HepG2 (cell line): ENCODE measurements at regions not wholly inside any gene's neighbourhood (a gene's known extent, or its start where the extent isn't known, plus 50 kb on each side); places are given as distances from the start of the nearest gene placed in this dataset.

Source experiments
- ATAC-seq: fragments of 200-7000 bp; cut with Tn5 transposase; 3 replicates; pipeline ENCODE4 v1.9.1; 2020; ENCODE audit warnings: mild to moderate bottlenecking, moderate library complexity
- BruUV-seq: library from RNA; stranded (reverse); fragments of 400-500 nt; replicated peaks from 2 replicates; lab custom pipeline; 2021; lab: Mats Ljungman, UMichigan
- CTCF ChIA-PET: fragments of 300-600 bp; formaldehyde crosslinking; extraction: SDS; loops from one replicate; lab custom pipeline; 2021; ENCODE audit warnings: low total read pairs, inconsistent platforms, low intra/inter-chr PET ratio; lab: Yijun Ruan, JAX
- POLR2A ChIA-PET: fragments of 350-600 bp; sonication (Branson Sonifier 250); formaldehyde crosslinking; loops from one replicate; lab custom pipeline; 2020; ENCODE audit warnings: antibody characterized with exemption, inconsistent platforms; lab: Yijun Ruan, JAX
- DNase-seq: peaks from one replicate; pipeline ENCODE4 v3.0.0-alpha.2; 2015; ENCODE audit warnings: low spot score
- FAIRE-seq: peaks from 3 replicates; lab custom pipeline; 2011; peaks lifted over from hg19 to GRCh38; lab: Jason Lieb, UNC
- H2AFZ ChIP-seq: one replicate; pipeline ENCODE4 v1.6.1; 2011; ENCODE audit warnings: low read length, inconsistent platforms
- H3K27ac ChIP-seq: fragments of 300-600 bp; 3 replicates; pipeline ENCODE4 v1.8.0; 2011; ENCODE audit warnings: mixed run types, mild to moderate bottlenecking, mixed read lengths, low read length, inconsistent platforms; ENCODE audit not compliant: insufficient read depth; ENCODE audit errors: extremely low read length
- H3K27me3 ChIP-seq, 2 experiments: fragments of 200-600 bp in 1 of 2; 2 replicates in 1 of 2; 3 replicates in 1 of 2; pipeline versions ENCODE4 v1.6.0 to v1.8.0; 2011; ENCODE audit warnings: low read length in 2 of 2, mild to moderate bottlenecking in 2 of 2, moderate library complexity in 2 of 2, inconsistent platforms in 1 of 2; ENCODE audit not compliant: insufficient read depth in 2 of 2, control insufficient read depth in 1 of 2
- H3K36me3 ChIP-seq, 2 experiments: fragments of 200-600 bp in 1 of 2; replicated peaks in 1 of 2; 2 replicates in 1 of 2; 3 replicates in 1 of 2; pipeline versions ENCODE4 v1.5.1 to v1.8.0; 2011; ENCODE audit warnings: low read length in 2 of 2, inconsistent platforms in 1 of 2; ENCODE audit not compliant: insufficient read depth in 2 of 2, control insufficient read depth in 1 of 2
- H3K4me1 ChIP-seq: 2 replicates; pipeline ENCODE4 v1.5.1; 2012; ENCODE audit warnings: low read length, inconsistent platforms; ENCODE audit not compliant: insufficient read depth
- H3K4me2 ChIP-seq: 2 replicates; pipeline ENCODE4 v1.6.0; 2011; ENCODE audit warnings: low read depth, low read length, inconsistent platforms
- H3K4me3 ChIP-seq, 3 experiments: fragments of 200-600 bp in 1 of 3; sonication (generic), shearing (Covaris generic) in 1 of 3; replicated peaks in 1 of 3; 2 replicates each; pipeline ENCODE4 v1.5.1; 2011 to 2016; ENCODE audit warnings: low read length in 3 of 3, inconsistent platforms in 2 of 3, low read depth in 2 of 3, mild to moderate bottlenecking in 2 of 3, control low read depth in 1 of 3, mixed read lengths in 1 of 3; ENCODE audit not compliant: insufficient read depth in 1 of 3
- H3K79me2 ChIP-seq: one replicate; pipeline ENCODE4 v1.6.1; 2011; ENCODE audit warnings: low read length, inconsistent platforms; ENCODE audit not compliant: insufficient read depth
- H3K9ac ChIP-seq: 2 replicates; pipeline ENCODE4 v1.6.0; 2011; ENCODE audit warnings: mild to moderate bottlenecking, low read depth, low read length, inconsistent platforms; ENCODE audit not compliant: insufficient read depth
- H3K9me3 ChIP-seq: 2 replicates; pipeline ENCODE4 v1.5.1; 2012; ENCODE audit warnings: mild to moderate bottlenecking, low read length
- H4K20me1 ChIP-seq: 2 replicates; pipeline ENCODE4 v1.6.0; 2011; ENCODE audit warnings: inconsistent platforms, mild to moderate bottlenecking, low read length, moderate library complexity; ENCODE audit not compliant: insufficient read depth
- ATF6 ChIP-seq: sonication (generic); formaldehyde crosslinking; conservative IDR thresholded peaks from 2 replicates; pipeline ENCODE4 v1.4.0; 2020; ENCODE audit warnings: missing genetic modification reagents
- CERS6 ChIP-seq: sonication (generic); formaldehyde crosslinking; IDR thresholded peaks from 2 replicates; pipeline ENCODE4 v1.5.0; 2020; ENCODE audit warnings: missing genetic modification reagents
- MLLT10 ChIP-seq: sonication (generic); formaldehyde crosslinking; IDR thresholded peaks from 2 replicates; pipeline ENCODE4 v1.4.0; 2020; ENCODE audit warnings: missing genetic modification reagents
- POGZ ChIP-seq: sonication (generic); formaldehyde crosslinking; IDR thresholded peaks from 2 replicates; pipeline ENCODE4 v1.4.0; 2020; ENCODE audit warnings: mild to moderate bottlenecking, missing genetic modification reagents
- ZNF160 ChIP-seq: sonication (generic); formaldehyde crosslinking; IDR thresholded peaks from 2 replicates; pipeline ENCODE4 v1.8.0; 2022; ENCODE audit warnings: mild to moderate bottlenecking, inconsistent platforms, missing genetic modification reagents
- ZNF33A ChIP-seq: sonication (generic); formaldehyde crosslinking; IDR thresholded peaks from 2 replicates; pipeline ENCODE4 v1.5.1; 2020; ENCODE audit warnings: missing genetic modification reagents, mild to moderate bottlenecking, moderate library complexity, borderline replicate concordance
- ZNF414 ChIP-seq: sonication (generic); formaldehyde crosslinking; IDR thresholded peaks from 2 replicates; pipeline ENCODE4 v1.5.0; 2020; ENCODE audit warnings: missing genetic modification reagents
- ZNF431 ChIP-seq: sonication (generic); formaldehyde crosslinking; IDR thresholded peaks from 2 replicates; pipeline ENCODE4 v1.9.0; 2022; ENCODE audit warnings: missing genetic modification reagents, low read depth, mild to moderate bottlenecking, borderline replicate concordance
- ZNF576 ChIP-seq: sonication (generic); formaldehyde crosslinking; IDR thresholded peaks from 2 replicates; pipeline ENCODE4 v1.4.0; 2020; ENCODE audit warnings: mild to moderate bottlenecking, missing genetic modification reagents
- WGBS: methylation state at CpG from one replicate; pipeline ENCODE4 v1.1.6; 2017; ENCODE audit warnings: low lambda C conversion rate; 5-methylcytosine and 5-hydroxymethylcytosine counted together
- in situ Hi-C: cut with HindIII; loops from 2 replicates; pipeline ENCODE4 v1.10.0; 2017; ENCODE audit warnings: low pct_unique_long_range_greater_than_20kb; ENCODE audit not compliant: extremely low pct_ligation_motif_present
- intact Hi-C: fragments of 100-400 bp; cut with micrococcal nuclease; formaldehyde crosslinking; loops from one replicate; pipeline ENCODE4 v1.10.0; 2022; ENCODE audit not compliant: unreplicated experiment
- TF ChIP-seq, protein P1 (sequence below): sonication (generic); formaldehyde crosslinking; IDR thresholded peaks from 2 replicates; pipeline ENCODE4 v1.4.0; 2020; ENCODE audit warnings: mild to moderate bottlenecking, missing genetic modification reagents
- TF ChIP-seq, protein P2 (sequence below): sonication (generic); formaldehyde crosslinking; IDR thresholded peaks from 2 replicates; pipeline ENCODE4 v1.4.0; 2020; ENCODE audit warnings: mild to moderate bottlenecking, missing genetic modification reagents

DNA sequence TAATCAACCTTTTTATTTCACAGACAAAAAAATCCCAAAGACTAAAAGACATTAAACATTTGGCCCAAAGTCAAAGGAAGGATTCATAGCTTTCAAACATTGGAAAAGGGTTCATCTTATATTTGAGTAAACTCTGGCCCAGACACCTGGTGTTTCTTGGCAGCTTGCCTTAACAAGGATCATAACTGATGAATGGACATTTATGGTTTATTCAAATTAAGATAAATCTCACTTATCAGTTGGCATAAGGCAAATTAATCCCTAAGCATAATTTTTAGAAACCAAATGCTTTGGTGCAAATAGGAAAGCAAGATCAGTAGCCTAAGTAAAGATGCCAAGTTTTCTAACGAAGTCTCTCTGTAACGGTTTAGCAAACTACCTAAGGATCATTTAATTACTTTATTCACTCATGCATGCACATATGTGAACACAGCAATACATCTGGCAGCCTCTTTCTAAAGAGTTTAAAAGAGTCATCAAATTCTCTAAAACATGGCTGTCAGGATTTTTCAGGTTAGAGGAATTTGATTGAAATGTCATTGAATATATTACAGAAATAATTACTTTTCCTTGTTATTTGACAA lies 323.4 kb upstream of the RBMS1 start:
- H3K9ac ChIP-seq: no peak overlapping the region
- peaks cover 0 to 4% of the 10 kb centered on the region in 2 experiments; a peak in 1 of 5 replicates for H3K27me3 ChIP-seq
- DNase-seq (no peak), ATAC-seq (no peak), FAIRE-seq (no peak)
- no TSS peak for BruUV-seq
- H3K36me3 ChIP-seq: no peaks in the 10 kb centered on the region
- POLR2A ChIA-PET: no interaction called here
- no peaks in the 10 kb centered on the region for H3K9me3 ChIP-seq
- H3K4me2 ChIP-seq: no peak overlapping the region
- no peaks in the 10 kb centered on the region for H4K20me1 ChIP-seq
- H3K4me3 ChIP-seq: no peak overlapping the region
- intact Hi-C loops (no loop called here), in situ Hi-C loops (no loop called here)
- H3K4me1 ChIP-seq: no peaks in the 10 kb centered on the region
- CTCF ChIA-PET: no interaction called here
- H2AFZ ChIP-seq: no peak overlapping the region
- H3K79me2 ChIP-seq: no peaks in the 10 kb centered on the region
- WGBS: 0% methylated on average over 2 of the region's 2 CpGs
- no peak overlapping the region for H3K27ac ChIP-seq
- TF ChIP-seq ZNF576 (CRISPR knock-in tag) (no peak), ZNF160 (no peak), ZNF414 (CRISPR knock-in tag) (no peak), ATF6 (CRISPR knock-in tag) (no peak)

- Histone ChIP-seq H3K79me2 (no peaks in the 10 kb centered on the region), H3K4me1 (no peaks in the 10 kb centered on the region), H3K27me3 (no peaks in the 10 kb centered on the region), H3K4me2 (no peak overlapping the region), H3K27ac (no peak overlapping the region), H3K9ac (no peak overlapping the region), H3K9me3 (peaks cover 23% of the 10 kb centered on the region), H3K36me3 (no peaks in the 10 kb centered on the region), H3K4me3 (no peak overlapping the region), H4K20me1 (no peaks in the 10 kb centered on the region), H2AFZ (no peak overlapping the region)
- BruUV-seq: no TSS peak
- intact Hi-C loops: no loop called here
- FAIRE-seq: no peak
- ChIA-PET POLR2A (no interaction called here), CTCF (no interaction called here)
- in situ Hi-C loops: no loop called here
- no peak for ATAC-seq
- under 1% methylated on average over 7 of the region's 7 CpGs for WGBS
- no peak for DNase-seq
- TF ChIP-seq ZNF33A (CRISPR knock-in tag) (no peak), ZNF431 (CRISPR knock-in tag) (no peak), POGZ (CRISPR knock-in tag) (no peak), MLLT10 (CRISPR knock-in tag) (no peak), CERS6 (CRISPR knock-in tag) (no peak)
- TF ChIP-seq, protein P1, sequence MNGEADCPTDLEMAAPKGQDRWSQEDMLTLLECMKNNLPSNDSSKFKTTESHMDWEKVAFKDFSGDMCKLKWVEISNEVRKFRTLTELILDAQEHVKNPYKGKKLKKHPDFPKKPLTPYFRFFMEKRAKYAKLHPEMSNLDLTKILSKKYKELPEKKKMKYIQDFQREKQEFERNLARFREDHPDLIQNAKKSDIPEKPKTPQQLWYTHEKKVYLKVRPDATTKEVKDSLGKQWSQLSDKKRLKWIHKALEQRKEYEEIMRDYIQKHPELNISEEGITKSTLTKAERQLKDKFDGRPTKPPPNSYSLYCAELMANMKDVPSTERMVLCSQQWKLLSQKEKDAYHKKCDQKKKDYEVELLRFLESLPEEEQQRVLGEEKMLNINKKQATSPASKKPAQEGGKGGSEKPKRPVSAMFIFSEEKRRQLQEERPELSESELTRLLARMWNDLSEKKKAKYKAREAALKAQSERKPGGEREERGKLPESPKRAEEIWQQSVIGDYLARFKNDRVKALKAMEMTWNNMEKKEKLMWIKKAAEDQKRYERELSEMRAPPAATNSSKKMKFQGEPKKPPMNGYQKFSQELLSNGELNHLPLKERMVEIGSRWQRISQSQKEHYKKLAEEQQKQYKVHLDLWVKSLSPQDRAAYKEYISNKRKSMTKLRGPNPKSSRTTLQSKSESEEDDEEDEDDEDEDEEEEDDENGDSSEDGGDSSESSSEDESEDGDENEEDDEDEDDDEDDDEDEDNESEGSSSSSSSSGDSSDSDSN (CRISPR knock-in tag): no peak
- TF ChIP-seq, protein P2, sequence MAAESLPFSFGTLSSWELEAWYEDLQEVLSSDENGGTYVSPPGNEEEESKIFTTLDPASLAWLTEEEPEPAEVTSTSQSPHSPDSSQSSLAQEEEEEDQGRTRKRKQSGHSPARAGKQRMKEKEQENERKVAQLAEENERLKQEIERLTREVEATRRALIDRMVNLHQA (CRISPR knock-in tag): no peak
Measured at GRCh38 chr2:160820691-160821090, 327.1 kb upstream of the RBMS1 start.
